HG02759 (cell line): ENCODE measurements at regions not wholly inside any gene's neighbourhood (a gene's known extent, or its start where the extent isn't known, plus 50 kb on each side); places are given as distances from the start of the nearest gene placed in this dataset.

Experiments used
- ATAC-seq: cut with Tn5 transposase; IDR thresholded peaks from one replicate; pipeline ENCODE4 v1.9.1; 2021; ENCODE audit warnings: mild to moderate bottlenecking, moderate library complexity; ENCODE audit not compliant: unreplicated experiment

GRCh38 chr6:119921491-119922010 is 572.0 kb upstream of the MAN1A1 start:
- ATAC-seq = no peak

- ATAC-seq = no peak
Observed at GRCh38 chr6:119917186-119917585, 567.6 kb upstream of the MAN1A1 start.

- ATAC-seq = no peak
Observed at GRCh38 chr6:119915971-119916370, 566.4 kb upstream of the MAN1A1 start.

GRCh38 chr6:119908157-119908556 is 558.6 kb upstream of the MAN1A1 start:
- no peak for ATAC-seq

- ATAC-seq = no peak
Observed at GRCh38 chr6:119902681-119903080, 553.1 kb upstream of the MAN1A1 start.

- no peak for ATAC-seq
Observed at GRCh38 chr6:119896806-119897205, 547.2 kb upstream of the MAN1A1 start.

DNA sequence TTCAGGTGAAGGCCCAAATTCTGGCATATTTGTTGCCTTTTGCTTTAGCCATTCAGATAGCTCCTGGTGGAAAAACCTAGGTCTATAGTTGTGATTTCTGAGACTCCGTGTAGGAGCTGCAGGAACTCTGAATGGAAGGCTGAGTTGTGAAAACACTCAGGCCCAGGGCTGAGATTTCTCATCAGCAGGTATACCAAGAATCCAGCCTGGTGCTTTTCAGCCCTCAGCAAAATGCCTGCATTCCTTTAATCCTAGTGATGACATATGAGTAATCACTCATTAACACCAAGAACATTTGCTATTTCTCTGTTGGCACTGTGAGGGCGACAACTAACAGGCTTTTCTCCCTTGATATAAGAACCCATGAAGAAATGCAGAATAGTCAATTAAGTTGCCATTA is 546.1 kb upstream of the MAN1A1 start:
- no peak for ATAC-seq

DNA sequence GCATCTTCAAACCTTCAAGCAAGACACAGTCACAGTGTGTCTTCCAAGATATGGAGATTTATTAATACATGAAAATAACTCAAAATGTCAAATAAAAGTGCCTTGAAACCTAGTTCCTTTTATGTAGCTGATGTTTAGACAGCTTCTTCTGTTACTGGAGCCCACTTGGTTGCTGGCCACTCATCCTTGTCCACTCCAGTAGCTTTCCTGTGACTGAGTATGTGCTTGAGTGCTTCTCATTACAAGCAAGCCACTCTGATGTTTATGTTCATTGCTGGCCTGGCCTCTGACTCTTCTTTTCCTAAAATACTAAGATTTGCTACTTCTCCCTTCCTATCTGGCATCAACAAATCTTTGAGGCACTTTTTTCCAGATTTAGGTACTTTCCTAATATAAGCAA is 545.2 kb upstream of the MAN1A1 start:
- ATAC-seq = no peak

GRCh38 chr6:119891644-119892043 is 542.1 kb upstream of the MAN1A1 start:
- ATAC-seq = no peak

DNA sequence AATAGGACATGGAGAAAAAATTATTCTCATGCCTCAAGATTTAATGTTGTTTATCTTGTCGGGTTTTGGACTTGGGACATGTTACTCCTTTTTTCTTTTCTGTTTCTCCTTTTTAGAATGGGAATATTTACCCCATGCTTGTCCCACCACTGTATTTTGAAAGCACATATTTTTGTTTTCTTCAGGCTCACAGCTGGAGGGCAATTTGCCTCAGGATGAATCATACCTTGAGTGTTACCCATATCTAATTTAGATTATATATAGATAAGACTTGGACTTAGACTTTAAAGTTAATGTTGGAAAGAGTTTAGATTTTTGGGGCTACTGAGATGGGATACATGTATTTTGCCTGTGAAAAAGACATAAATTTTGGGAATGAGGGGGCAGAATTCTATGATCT is 541.6 kb upstream of the MAN1A1 start:
- ATAC-seq = no peak

DNA sequence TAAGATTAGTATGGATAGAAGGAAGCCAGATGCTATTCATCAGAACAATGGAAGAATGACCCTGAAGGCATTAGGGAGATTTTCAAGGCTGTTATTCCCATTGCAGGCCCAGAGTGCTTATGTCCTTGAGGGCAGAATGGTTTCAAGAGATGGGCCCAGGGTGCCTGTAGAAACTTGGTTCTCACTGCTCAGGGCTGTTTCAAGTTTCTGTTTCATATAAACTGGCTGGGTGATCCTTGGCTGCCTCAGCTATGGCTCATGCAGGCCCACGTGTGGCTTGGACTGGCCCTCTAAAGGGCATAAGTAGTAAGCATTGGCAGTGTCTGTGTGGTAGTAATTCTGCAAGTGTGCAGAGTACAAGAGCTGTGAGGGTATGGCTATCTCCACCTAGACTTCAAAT is 540.9 kb upstream of the MAN1A1 start:
- no peak for ATAC-seq

- no peak for ATAC-seq
Observed at GRCh38 chr6:119887666-119888065, 538.1 kb upstream of the MAN1A1 start.

- ATAC-seq = no peak
Observed at GRCh38 chr6:119881416-119881815, 531.9 kb upstream of the MAN1A1 start.

DNA sequence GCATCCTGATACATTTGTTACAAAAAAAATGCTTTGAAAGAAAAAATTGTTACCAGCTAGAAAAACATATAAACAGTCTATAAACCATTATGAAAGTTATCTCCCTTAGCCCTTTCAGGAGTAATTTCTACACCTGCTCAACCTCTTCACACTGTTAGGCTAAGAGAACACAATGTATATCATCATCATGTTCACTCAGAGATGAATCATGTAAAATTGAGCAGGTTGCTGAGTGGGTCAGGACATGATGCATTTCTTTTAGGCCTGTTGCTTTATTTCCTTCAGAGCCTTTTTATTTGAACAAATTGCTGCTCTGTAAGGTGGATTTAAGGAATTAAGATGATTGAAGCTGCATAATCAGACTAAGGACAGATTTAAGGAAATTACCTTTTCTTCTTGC is 531.3 kb upstream of the MAN1A1 start:
- no peak for ATAC-seq

GRCh38 chr6:119879731-119880130 is 530.2 kb upstream of the MAN1A1 start:
- ATAC-seq = no peak

GRCh38 chr6:119874381-119874780 is 524.8 kb upstream of the MAN1A1 start:
- no peak for ATAC-seq

- no peak for ATAC-seq
Observed at GRCh38 chr6:119873107-119873506, 523.5 kb upstream of the MAN1A1 start.

- ATAC-seq = no peak
Observed at GRCh38 chr6:119871520-119871919, 522.0 kb upstream of the MAN1A1 start.

- ATAC-seq = no peak
Observed at GRCh38 chr6:119865466-119866350, 516.1 kb upstream of the MAN1A1 start.

DNA sequence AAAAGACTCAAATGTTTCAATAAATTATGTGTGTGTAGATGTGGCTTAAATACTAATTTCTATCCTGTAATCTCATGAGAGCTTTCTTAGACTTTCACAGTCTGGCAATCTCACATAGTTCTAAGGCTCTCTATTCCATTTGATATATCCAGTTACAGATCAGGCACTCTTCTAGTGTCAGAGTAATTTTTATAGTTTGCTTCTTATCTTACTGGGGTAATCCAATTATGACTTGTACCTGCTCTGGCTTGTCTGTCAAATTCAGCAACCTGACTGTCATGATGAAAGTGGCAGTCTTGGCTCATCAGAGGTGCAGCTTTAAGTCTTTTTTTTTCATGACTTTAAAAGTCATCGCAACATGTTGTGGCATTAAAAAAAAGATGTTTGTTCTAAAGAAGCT is 513.2 kb upstream of the MAN1A1 start:
- no peak for ATAC-seq

GRCh38 chr6:119858901-119859300 is 509.3 kb upstream of the MAN1A1 start:
- ATAC-seq = no peak

DNA sequence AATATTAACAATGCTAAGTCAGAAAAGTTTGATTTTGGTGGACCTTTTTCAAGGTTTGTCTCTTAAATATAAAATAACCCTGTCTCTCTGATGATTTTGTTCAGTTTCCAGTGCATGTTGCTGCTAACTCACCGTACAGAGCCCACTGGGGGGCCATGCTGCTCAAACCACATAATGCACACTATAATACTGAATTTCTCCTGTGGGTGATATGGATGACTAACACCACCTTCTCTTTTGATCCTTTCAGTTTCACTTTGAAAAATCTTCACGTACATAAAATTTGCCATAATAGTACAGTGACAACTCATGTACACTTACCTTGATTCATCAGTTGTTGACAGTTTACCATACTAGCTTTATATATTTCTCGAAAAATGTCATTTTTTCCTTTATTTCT is 506.6 kb upstream of the MAN1A1 start:
- ATAC-seq = peak; percentile 47

DNA sequence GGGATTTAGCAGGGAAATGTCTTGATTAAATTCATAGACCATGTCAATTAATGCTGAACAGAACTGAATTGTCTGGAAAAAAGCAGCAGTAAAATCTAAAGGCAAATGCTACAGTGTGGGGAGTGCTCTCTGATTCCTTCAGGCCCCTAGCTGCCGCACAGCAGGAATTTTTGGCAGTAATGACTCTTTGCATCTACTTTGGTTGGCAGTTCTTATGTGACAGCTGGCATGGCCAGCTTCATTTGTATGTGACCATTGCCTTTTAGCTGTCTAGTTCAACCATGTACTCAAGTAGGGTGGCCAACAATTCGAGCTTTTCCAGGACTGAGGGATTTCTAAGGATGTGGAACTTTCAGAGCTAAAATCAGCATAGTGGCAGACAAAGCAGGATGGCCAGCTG is 499.1 kb upstream of the MAN1A1 start:
- ATAC-seq = no peak
